SK-N-SH (cell line): ENCODE measurements at regions not wholly inside any gene's neighbourhood (a gene's known extent, or its start where the extent isn't known, plus 50 kb on each side); places are given as distances from the start of the nearest gene placed in this dataset.

Experiments
- CTCF ChIA-PET: fragments of 300-600, 350-600 bp; formaldehyde crosslinking; extraction: SDS; loops from one replicate; lab custom pipeline; 2021; lab: Yijun Ruan, JAX
- POLR2A ChIA-PET: fragments of 350-600 bp; sonication (Branson Sonifier 250); formaldehyde crosslinking; extraction: SDS; loops from one replicate; lab custom pipeline; 2020; ENCODE audit warnings: antibody characterized with exemption, inconsistent platforms; lab: Yijun Ruan, JAX
- DNase-seq: peaks from one replicate; pipeline ENCODE4 v3.0.0; 2012
- H2AFZ ChIP-seq: fragments of 200-600 bp; sonication (generic); 2 replicates; pipeline ENCODE4 v1.8.1; 2016; ENCODE audit warnings: antibody characterized with exemption, mild to moderate bottlenecking, low read depth
- H3F3A ChIP-seq: fragments of 200-600 bp; sonication (generic); replicated peaks from 2 replicates; pipeline ENCODE3; 2016; ENCODE audit warnings: antibody characterized with exemption, mild to moderate bottlenecking; ENCODE audit not compliant: insufficient read depth
- H3K27ac ChIP-seq, 2 experiments: fragments of 200-500 bp in 1 of 2; fragments of 200-600 bp in 1 of 2; sonication (Bioruptor generic) in 1 of 2; sonication (generic), shearing (Covaris generic) in 1 of 2; 2 replicates each; pipeline versions ENCODE4 v1.5.1 to v1.6.1; 2014 to 2016; ENCODE audit warnings: low read depth in 2 of 2, inconsistent platforms in 1 of 2, low read length in 1 of 2, mild to moderate bottlenecking in 1 of 2, mixed read lengths in 1 of 2
- H3K27me3 ChIP-seq: fragments of 200-600 bp; sonication (generic), shearing (Covaris generic); 2 replicates; pipeline ENCODE4 v1.6.1; 2016; ENCODE audit warnings: mixed run types; ENCODE audit not compliant: insufficient read depth
- H3K36me3 ChIP-seq, 2 experiments: fragments of 200-500 bp in 1 of 2; fragments of 200-600 bp in 1 of 2; sonication (Bioruptor generic) in 1 of 2; sonication (generic) in 1 of 2; replicated peaks in 1 of 2; 2 replicates each; pipeline versions ENCODE3 to v1.5.1; 2014 to 2016; ENCODE audit warnings: low read length in 1 of 2, mild to moderate bottlenecking in 1 of 2; ENCODE audit not compliant: insufficient read depth in 2 of 2, control insufficient read depth in 1 of 2
- H3K4me1 ChIP-seq, 2 experiments: fragments of 200-500 bp in 1 of 2; fragments of 200-600 bp in 1 of 2; sonication (Bioruptor generic) in 1 of 2; sonication (generic), shearing (Covaris generic) in 1 of 2; 2 replicates each; pipeline versions ENCODE4 v1.5.1 to v1.6.1; 2014 to 2016; ENCODE audit warnings: low read depth in 1 of 2, low read length in 1 of 2, mixed run types in 1 of 2; ENCODE audit not compliant: insufficient read depth in 2 of 2, control insufficient read depth in 1 of 2
- H3K4me2 ChIP-seq: fragments of 200-600 bp; sonication (generic), shearing (Covaris generic); 2 replicates; pipeline ENCODE4 v1.6.1; 2017; ENCODE audit warnings: mixed run types
- H3K4me3 ChIP-seq, 2 experiments: fragments of 200-500 bp in 1 of 2; fragments of 200-600 bp in 1 of 2; sonication (Bioruptor generic) in 1 of 2; sonication (generic), shearing (Covaris generic) in 1 of 2; 2 replicates each; pipeline versions ENCODE4 v1.5.1 to v1.8.1; 2014 to 2016; ENCODE audit warnings: low read depth in 2 of 2, inconsistent platforms in 1 of 2, low read length in 1 of 2, mild to moderate bottlenecking in 1 of 2, mixed read lengths in 1 of 2, moderate library complexity in 1 of 2
- H3K79me2 ChIP-seq: fragments of 200-600 bp; sonication (generic); 2 replicates; pipeline ENCODE4 v1.8.1; 2017; ENCODE audit warnings: mild to moderate bottlenecking; ENCODE audit not compliant: insufficient read depth
- H3K9ac ChIP-seq: fragments of 200-600 bp; sonication (generic); 2 replicates; pipeline ENCODE4 v1.6.1; 2017; ENCODE audit warnings: mixed run types
- H3K9me2 ChIP-seq: fragments of 200-600 bp; sonication (generic); 2 replicates; pipeline ENCODE4 v1.6.1; 2017; ENCODE audit warnings: mixed run types
- H3K9me3 ChIP-seq: fragments of 200-600 bp; sonication (generic); 2 replicates; pipeline ENCODE4 v1.6.1; 2017; ENCODE audit warnings: mixed run types, mild to moderate bottlenecking, moderate library complexity
- H4K20me1 ChIP-seq: fragments of 200-600 bp; sonication (generic); 2 replicates; pipeline ENCODE4 v1.6.1; 2017; ENCODE audit warnings: mild to moderate bottlenecking, mixed run types; ENCODE audit not compliant: insufficient read depth
- FOXM1 ChIP-seq: IDR thresholded peaks from 2 replicates; pipeline ENCODE4 v1.4.0; 2012; ENCODE audit warnings: low read depth, mild to moderate bottlenecking
- IRF3 ChIP-seq: fragments of 150-350 bp; IDR thresholded peaks from 2 replicates; pipeline ENCODE4 v1.6.1; 2016; ENCODE audit warnings: mild to moderate bottlenecking, low read depth, low read length
- JUND ChIP-seq: IDR thresholded peaks from 2 replicates; pipeline ENCODE4 v1.4.0; 2012
- NRF1 ChIP-seq: IDR thresholded peaks from 2 replicates; pipeline ENCODE4 v1.6.1; 2012; ENCODE audit warnings: low read depth, mild to moderate bottlenecking, low read length
- RAD21 ChIP-seq: IDR thresholded peaks from 2 replicates; pipeline ENCODE4 v1.6.1; 2012; ENCODE audit warnings: mild to moderate bottlenecking, low read length
- RXRA ChIP-seq: IDR thresholded peaks from 2 replicates; pipeline ENCODE4 v1.4.0; 2012; ENCODE audit warnings: low read depth, mild to moderate bottlenecking, borderline replicate concordance
- TCF12 ChIP-seq: IDR thresholded peaks from 2 replicates; pipeline ENCODE4 v1.4.0; 2012
- ZBTB33 ChIP-seq: IDR thresholded peaks from 2 replicates; pipeline ENCODE4 v1.4.0; 2012; ENCODE audit warnings: low read depth, borderline replicate concordance
- TF ChIP-seq, protein P1 (sequence below): fragments of 150-350 bp; IDR thresholded peaks from 2 replicates; pipeline ENCODE4 v1.6.1; 2017; ENCODE audit warnings: antibody characterized with exemption, low read length, low read depth, borderline replicate concordance
- TF ChIP-seq, protein P2 (sequence below): IDR thresholded peaks from 2 replicates; pipeline ENCODE4 v1.6.1; 2012; ENCODE audit warnings: mild to moderate bottlenecking, low read depth, low read length, moderate library complexity
- TF ChIP-seq, protein P3 (sequence below): IDR thresholded peaks from 2 replicates; pipeline ENCODE4 v1.4.0; 2012; ENCODE audit warnings: low read depth, borderline replicate concordance
- TF ChIP-seq, protein P4 (sequence below): IDR thresholded peaks from 2 replicates; pipeline ENCODE4; 2012

- H3F3A ChIP-seq, result no peaks in the 10 kb centered on the region
- no peaks in the 10 kb centered on the region for H3K27me3 ChIP-seq
- ChIA-PET POLR2A (no interaction called here), CTCF (interaction anchor here (0.9 kb wide), 1 partner anchor 15 kb away, joined by 3 read pairs; no protein-coding TSS in a partner anchor)
- H3K9me2 ChIP-seq, result no peaks in the 10 kb centered on the region
- H3K9me3 ChIP-seq, result no peaks in the 10 kb centered on the region
- H3K36me3 ChIP-seq, result no peaks in the 10 kb centered on the region
- DNase-seq, result no peak
- no peak overlapping the region for H3K4me2 ChIP-seq
- no peak overlapping the region for H3K4me3 ChIP-seq
- H3K4me1 ChIP-seq, result no peaks in the 10 kb centered on the region
- H3K9ac ChIP-seq, result no peak overlapping the region
- H2AFZ ChIP-seq, result no peak overlapping the region
- no peak overlapping the region for H3K27ac ChIP-seq
- H3K79me2 ChIP-seq, result no peaks in the 10 kb centered on the region
- TF ChIP-seq TCF12, result no peak
- TF ChIP-seq, protein P1, sequence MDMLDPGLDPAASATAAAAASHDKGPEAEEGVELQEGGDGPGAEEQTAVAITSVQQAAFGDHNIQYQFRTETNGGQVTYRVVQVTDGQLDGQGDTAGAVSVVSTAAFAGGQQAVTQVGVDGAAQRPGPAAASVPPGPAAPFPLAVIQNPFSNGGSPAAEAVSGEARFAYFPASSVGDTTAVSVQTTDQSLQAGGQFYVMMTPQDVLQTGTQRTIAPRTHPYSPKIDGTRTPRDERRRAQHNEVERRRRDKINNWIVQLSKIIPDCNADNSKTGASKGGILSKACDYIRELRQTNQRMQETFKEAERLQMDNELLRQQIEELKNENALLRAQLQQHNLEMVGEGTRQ, result no peak
- TF ChIP-seq, protein P2, sequence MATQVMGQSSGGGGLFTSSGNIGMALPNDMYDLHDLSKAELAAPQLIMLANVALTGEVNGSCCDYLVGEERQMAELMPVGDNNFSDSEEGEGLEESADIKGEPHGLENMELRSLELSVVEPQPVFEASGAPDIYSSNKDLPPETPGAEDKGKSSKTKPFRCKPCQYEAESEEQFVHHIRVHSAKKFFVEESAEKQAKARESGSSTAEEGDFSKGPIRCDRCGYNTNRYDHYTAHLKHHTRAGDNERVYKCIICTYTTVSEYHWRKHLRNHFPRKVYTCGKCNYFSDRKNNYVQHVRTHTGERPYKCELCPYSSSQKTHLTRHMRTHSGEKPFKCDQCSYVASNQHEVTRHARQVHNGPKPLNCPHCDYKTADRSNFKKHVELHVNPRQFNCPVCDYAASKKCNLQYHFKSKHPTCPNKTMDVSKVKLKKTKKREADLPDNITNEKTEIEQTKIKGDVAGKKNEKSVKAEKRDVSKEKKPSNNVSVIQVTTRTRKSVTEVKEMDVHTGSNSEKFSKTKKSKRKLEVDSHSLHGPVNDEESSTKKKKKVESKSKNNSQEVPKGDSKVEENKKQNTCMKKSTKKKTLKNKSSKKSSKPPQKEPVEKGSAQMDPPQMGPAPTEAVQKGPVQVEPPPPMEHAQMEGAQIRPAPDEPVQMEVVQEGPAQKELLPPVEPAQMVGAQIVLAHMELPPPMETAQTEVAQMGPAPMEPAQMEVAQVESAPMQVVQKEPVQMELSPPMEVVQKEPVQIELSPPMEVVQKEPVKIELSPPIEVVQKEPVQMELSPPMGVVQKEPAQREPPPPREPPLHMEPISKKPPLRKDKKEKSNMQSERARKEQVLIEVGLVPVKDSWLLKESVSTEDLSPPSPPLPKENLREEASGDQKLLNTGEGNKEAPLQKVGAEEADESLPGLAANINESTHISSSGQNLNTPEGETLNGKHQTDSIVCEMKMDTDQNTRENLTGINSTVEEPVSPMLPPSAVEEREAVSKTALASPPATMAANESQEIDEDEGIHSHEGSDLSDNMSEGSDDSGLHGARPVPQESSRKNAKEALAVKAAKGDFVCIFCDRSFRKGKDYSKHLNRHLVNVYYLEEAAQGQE, result no peak
- no peak for TF ChIP-seq IRF3
- TF ChIP-seq FOXM1, result no peak
- TF ChIP-seq RAD21, result no peak
- no peak for TF ChIP-seq ZBTB33
- H4K20me1 ChIP-seq, result no peaks in the 10 kb centered on the region
Observed at GRCh38 chr4:43837171-43837570, 611.4 kb downstream of the KCTD8 start.

GRCh38 chr4:43837604-43838003 lies 611.0 kb downstream of the KCTD8 start:
- Histone ChIP-seq H3K4me2 (no peak overlapping the region), H3K4me3 (no peak overlapping the region), H2AFZ (no peak overlapping the region), H3K4me1 (no peaks in the 10 kb centered on the region), H3K36me3 (no peaks in the 10 kb centered on the region), H3F3A (no peaks in the 10 kb centered on the region), H3K9me3 (no peaks in the 10 kb centered on the region), H3K79me2 (no peaks in the 10 kb centered on the region), H3K9ac (no peak overlapping the region), H3K27ac (no peak overlapping the region), H4K20me1 (no peaks in the 10 kb centered on the region), H3K27me3 (no peaks in the 10 kb centered on the region), H3K9me2 (no peaks in the 10 kb centered on the region)
- no peak for TF ChIP-seq NRF1
- no peak for TF ChIP-seq RXRA
- TF ChIP-seq JUND, result no peak
- TF ChIP-seq ZBTB33, result no peak
- TF ChIP-seq, protein P3, sequence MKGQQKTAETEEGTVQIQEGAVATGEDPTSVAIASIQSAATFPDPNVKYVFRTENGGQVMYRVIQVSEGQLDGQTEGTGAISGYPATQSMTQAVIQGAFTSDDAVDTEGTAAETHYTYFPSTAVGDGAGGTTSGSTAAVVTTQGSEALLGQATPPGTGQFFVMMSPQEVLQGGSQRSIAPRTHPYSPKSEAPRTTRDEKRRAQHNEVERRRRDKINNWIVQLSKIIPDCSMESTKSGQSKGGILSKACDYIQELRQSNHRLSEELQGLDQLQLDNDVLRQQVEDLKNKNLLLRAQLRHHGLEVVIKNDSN, result no peak
- TF ChIP-seq, protein P4, sequence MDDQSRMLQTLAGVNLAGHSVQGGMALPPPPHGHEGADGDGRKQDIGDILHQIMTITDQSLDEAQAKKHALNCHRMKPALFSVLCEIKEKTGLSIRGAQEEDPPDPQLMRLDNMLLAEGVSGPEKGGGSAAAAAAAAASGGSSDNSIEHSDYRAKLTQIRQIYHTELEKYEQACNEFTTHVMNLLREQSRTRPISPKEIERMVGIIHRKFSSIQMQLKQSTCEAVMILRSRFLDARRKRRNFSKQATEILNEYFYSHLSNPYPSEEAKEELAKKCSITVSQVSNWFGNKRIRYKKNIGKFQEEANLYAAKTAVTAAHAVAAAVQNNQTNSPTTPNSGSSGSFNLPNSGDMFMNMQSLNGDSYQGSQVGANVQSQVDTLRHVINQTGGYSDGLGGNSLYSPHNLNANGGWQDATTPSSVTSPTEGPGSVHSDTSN, result no peak
- TF ChIP-seq RAD21, result no peak
- DNase-seq, result no peak
- ChIA-PET CTCF (interaction anchor here (0.9 kb wide), 1 partner anchor 15 kb away, joined by 3 read pairs; no protein-coding TSS in a partner anchor), POLR2A (no interaction called here)
